Activated CD4-positive, alpha-beta T cell treated with anti-CD3 and anti-CD28 coated beads, Interleukin-2, amount 50 U/mL, for 16 hours (primary cell): ENCODE measurements at regions not wholly inside any gene's neighbourhood (a gene's known extent, or its start where the extent isn't known, plus 50 kb on each side); places are given as distances from the start of the nearest gene placed in this dataset.
"Not testable (repeated sequence)": the region's sequence is repeated elsewhere in the genome, so short reads cannot be mapped to it uniquely, and the experiment has no call there.

Source experiments
- DNase-seq: peaks from one replicate; pipeline ENCODE4 v3.0.0-alpha.2; 2020

GRCh38 chr3:187533797-187534196, 136.4 kb downstream of the SST start:
- DNase-seq = no peak

- no peak for DNase-seq
Measured at GRCh38 chr3:187531831-187532230, 138.4 kb downstream of the SST start.

- no peak for DNase-seq
Measured at GRCh38 chr3:187522890-187523289, 147.3 kb downstream of the SST start.

GRCh38 chr3:187522293-187522692, 147.9 kb downstream of the SST start:
- DNase-seq = no peak

GRCh38 chr3:187521546-187521945, 148.6 kb downstream of the SST start:
- no peak for DNase-seq

GRCh38 chr3:187520027-187520945, 149.9 kb downstream of the SST start:
- DNase-seq = no peak

GRCh38 chr3:187519428-187519890, 150.7 kb downstream of the SST start:
- no peak for DNase-seq

- DNase-seq = no peak
Measured at GRCh38 chr3:187518616-187519015, 150.4 kb downstream of the RTP4 start.

- DNase-seq = no peak
Measured at GRCh38 chr3:187518207-187518606, 150.0 kb downstream of the RTP4 start.

- no peak for DNase-seq
Measured at GRCh38 chr3:187516446-187517185, 148.4 kb downstream of the RTP4 start.

GRCh38 chr3:187507905-187508304, 139.7 kb downstream of the RTP4 start:
- DNase-seq = no peak

GRCh38 chr3:187507266-187507665, 139.1 kb downstream of the RTP4 start:
- no peak for DNase-seq

- no peak for DNase-seq
Measured at GRCh38 chr3:187504435-187504834, 136.2 kb downstream of the RTP4 start.

GRCh38 chr3:187498211-187498724, 130.1 kb downstream of the RTP4 start:
- no peak for DNase-seq

- no peak for DNase-seq
Measured at GRCh38 chr3:187497052-187497451, 128.9 kb downstream of the RTP4 start.

GRCh38 chr3:187494056-187494455, 125.9 kb downstream of the RTP4 start:
- DNase-seq = not testable (repeated sequence)

- DNase-seq = no peak
Measured at GRCh38 chr3:187491371-187491770, 123.2 kb downstream of the RTP4 start.

- DNase-seq = no peak
Measured at GRCh38 chr3:187490366-187490765, 122.2 kb downstream of the RTP4 start.

- no peak for DNase-seq
Measured at GRCh38 chr3:187484547-187485295, 116.5 kb downstream of the RTP4 start.

GRCh38 chr3:187481426-187481825, 113.2 kb downstream of the RTP4 start:
- DNase-seq = no peak

- not testable (repeated sequence) for DNase-seq
Measured at GRCh38 chr3:187475613-187476012, 107.4 kb downstream of the RTP4 start.

GRCh38 chr3:187473778-187474406, 105.7 kb downstream of the RTP4 start:
- DNase-seq = no peak
